IPS-NIHi7 (cell line): ENCODE measurements at regions not wholly inside any gene's neighbourhood (a gene's known extent, or its start where the extent isn't known, plus 50 kb on each side); places are given as distances from the start of the nearest gene placed in this dataset.
"Not testable (repeated sequence)": the region's sequence is repeated elsewhere in the genome, so short reads cannot be mapped to it uniquely, and the experiment has no call there.

Source experiments
- DNase-seq: peaks from one replicate; pipeline ENCODE4 v3.0.0; 2012; ENCODE audit warnings: mixed read lengths; ENCODE audit errors: extremely low spot score

- peak; percentile 69 for DNase-seq
Measured at GRCh38 chr11:71638801-71639519, 56.3 kb upstream of the KRTAP5-11 start.

- DNase-seq: peak; percentile 11
Measured at GRCh38 chr11:71639520-71639849, 56.8 kb upstream of the KRTAP5-11 start.

- DNase-seq: peak; percentile 5
Measured at GRCh38 chr11:71639916-71640315, 57.2 kb upstream of the KRTAP5-11 start.

- DNase-seq: not testable (repeated sequence)
Measured at GRCh38 chr11:71647078-71647477, 64.4 kb upstream of the KRTAP5-11 start.

- DNase-seq: not testable (repeated sequence)
Measured at GRCh38 chr11:71652998-71653397, 70.3 kb upstream of the KRTAP5-11 start.

GRCh38 chr11:71654423-71654822 is 71.7 kb upstream of the KRTAP5-11 start:
- DNase-seq: not testable (repeated sequence)

GRCh38 chr11:71655041-71655440 is 72.4 kb upstream of the KRTAP5-11 start:
- DNase-seq: not testable (repeated sequence)

- DNase-seq: not testable (repeated sequence)
Measured at GRCh38 chr11:71656513-71656912, 73.8 kb upstream of the KRTAP5-11 start.

GRCh38 chr11:71664941-71665340 is 82.3 kb upstream of the KRTAP5-11 start:
- DNase-seq: not testable (repeated sequence)

GRCh38 chr11:71698110-71698509 is 115.4 kb upstream of the KRTAP5-11 start:
- DNase-seq: not testable (repeated sequence)

GRCh38 chr11:71698961-71699360 is 116.3 kb upstream of the KRTAP5-11 start:
- DNase-seq: peak; percentile 21

- DNase-seq: not testable (repeated sequence)
Measured at GRCh38 chr11:71701435-71702291, 119.0 kb upstream of the KRTAP5-11 start.

- DNase-seq: not testable (repeated sequence)
Measured at GRCh38 chr11:71705086-71705737, 122.5 kb upstream of the KRTAP5-11 start.

- not testable (repeated sequence) for DNase-seq
Measured at GRCh38 chr11:71705738-71706432, 123.2 kb upstream of the KRTAP5-11 start.

GRCh38 chr11:71707083-71707482 is 124.4 kb upstream of the KRTAP5-11 start:
- DNase-seq: not testable (repeated sequence)

- not testable (repeated sequence) for DNase-seq
Measured at GRCh38 chr11:71709541-71709940, 123.5 kb upstream of the DEFB108B start.

GRCh38 chr11:71710171-71710671 is 122.8 kb upstream of the DEFB108B start:
- DNase-seq: not testable (repeated sequence)

- not testable (repeated sequence) for DNase-seq
Measured at GRCh38 chr11:71710701-71711385, 122.2 kb upstream of the DEFB108B start.

- DNase-seq: not testable (repeated sequence)
Measured at GRCh38 chr11:71712350-71712749, 120.7 kb upstream of the DEFB108B start.

- DNase-seq: not testable (repeated sequence)
Measured at GRCh38 chr11:71712846-71713245, 120.2 kb upstream of the DEFB108B start.

GRCh38 chr11:71714510-71714909 is 118.5 kb upstream of the DEFB108B start:
- DNase-seq: not testable (repeated sequence)
